Inferior parietal cortex (tissue), 1 donor: ENCODE measurements at regions not wholly inside any gene's neighbourhood (a gene's known extent, or its start where the extent isn't known, plus 50 kb on each side); places are given as distances from the start of the nearest gene placed in this dataset.
"Not testable (repeated sequence)": the region's sequence is repeated elsewhere in the genome, so short reads cannot be mapped to it uniquely, and the experiment has no call there.

ENCODE experiments used
- DNase-seq: peaks from one replicate; pipeline ENCODE4 v3.0.0-alpha.2; 2016; ENCODE audit errors: extremely low spot score

DNA sequence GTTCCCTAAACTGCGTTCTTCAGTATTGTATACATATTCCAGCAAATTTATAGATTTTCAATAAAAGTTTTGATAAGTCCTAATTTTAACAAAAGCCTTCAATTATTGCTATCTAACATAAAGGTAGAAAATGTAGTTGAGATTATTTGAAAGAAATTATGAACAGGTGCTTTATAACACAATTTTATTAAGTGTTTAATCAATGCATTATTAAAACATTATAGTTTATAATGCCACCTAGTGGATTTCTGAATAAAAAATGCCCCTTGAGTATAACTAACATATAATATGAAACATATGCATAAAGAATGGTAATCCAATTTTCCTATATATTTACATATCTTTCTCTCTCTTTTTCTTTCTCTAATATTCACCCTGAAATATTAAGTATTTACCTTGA lies 515.3 kb downstream of the SLC6A15 start:
- DNase-seq = peak; percentile 21

DNA sequence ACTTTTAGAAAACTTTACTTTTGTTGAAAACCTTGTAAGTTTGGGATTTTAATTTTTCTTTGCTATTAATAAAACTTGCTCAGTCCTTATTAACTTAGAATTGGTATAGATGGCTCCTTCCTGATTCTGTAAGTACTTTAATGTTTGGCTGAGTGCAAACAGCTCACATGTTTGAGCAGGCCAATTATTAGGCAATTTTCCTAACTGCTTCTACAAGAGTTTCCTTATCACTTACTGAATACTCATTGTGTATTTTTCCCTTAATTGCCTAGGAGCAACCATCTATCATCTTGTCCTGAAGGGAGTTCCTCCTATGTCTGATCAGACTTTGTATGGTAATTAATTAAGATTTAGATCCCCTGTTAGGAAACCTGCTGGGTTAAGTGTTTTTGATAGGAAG lies 521.4 kb downstream of the SLC6A15 start:
- not testable (repeated sequence) for DNase-seq

DNA sequence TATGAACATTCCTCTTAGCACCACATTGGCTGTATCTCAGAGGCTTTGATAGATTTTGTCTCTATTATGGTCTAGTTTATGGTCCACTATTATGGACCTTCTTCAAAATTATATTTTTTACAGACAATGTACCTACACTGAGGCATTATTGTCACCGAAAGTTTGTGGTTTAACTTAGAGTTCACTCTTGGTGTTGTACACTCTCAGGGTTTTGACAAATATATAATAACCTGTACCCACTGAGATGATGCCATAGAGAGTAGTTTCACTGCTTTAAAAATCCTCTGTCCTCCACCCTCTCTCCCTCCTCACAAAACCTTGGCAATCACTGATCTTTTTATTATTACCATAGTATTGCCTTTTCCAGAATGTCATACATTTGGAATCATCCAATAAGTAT lies 528.2 kb downstream of the SLC6A15 start:
- no peak for DNase-seq

DNA sequence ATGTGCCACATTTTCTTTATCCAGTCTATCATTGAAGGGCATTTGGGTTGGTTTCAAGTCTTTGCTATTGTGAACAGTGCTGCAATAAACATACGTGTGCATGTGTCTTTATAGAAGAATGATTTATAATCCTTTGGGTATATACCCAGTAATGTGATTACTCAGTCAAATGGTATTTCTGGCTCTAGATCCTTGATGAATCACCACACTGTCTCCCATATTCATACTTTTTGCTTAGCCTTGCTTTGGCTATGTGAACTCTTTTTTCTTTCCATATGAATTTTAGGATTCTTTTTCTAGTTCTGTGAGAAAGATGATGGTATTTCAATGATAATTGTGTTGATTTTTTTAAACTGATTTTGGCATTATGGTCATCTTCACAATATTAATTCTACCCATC lies 530.1 kb downstream of the SLC6A15 start:
- not testable (repeated sequence) for DNase-seq

DNA sequence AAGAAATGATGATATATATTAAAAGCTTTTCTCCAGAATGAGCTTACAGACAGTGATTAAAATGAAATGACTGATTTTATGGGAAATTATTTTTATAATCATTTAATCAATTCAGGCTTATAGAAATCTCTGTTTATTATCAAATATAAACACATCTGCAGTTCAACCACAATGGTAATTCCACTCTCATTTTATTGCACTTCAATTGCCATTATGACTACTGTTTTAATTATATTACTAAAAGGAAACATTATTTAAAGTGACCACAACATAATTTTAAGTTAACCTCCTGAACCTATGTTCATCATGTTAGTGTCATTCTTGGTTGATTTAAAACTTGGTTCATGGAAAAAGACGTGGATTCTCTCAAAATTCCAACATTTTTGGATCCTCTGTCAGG lies 536.3 kb downstream of the SLC6A15 start:
- no peak for DNase-seq

DNA sequence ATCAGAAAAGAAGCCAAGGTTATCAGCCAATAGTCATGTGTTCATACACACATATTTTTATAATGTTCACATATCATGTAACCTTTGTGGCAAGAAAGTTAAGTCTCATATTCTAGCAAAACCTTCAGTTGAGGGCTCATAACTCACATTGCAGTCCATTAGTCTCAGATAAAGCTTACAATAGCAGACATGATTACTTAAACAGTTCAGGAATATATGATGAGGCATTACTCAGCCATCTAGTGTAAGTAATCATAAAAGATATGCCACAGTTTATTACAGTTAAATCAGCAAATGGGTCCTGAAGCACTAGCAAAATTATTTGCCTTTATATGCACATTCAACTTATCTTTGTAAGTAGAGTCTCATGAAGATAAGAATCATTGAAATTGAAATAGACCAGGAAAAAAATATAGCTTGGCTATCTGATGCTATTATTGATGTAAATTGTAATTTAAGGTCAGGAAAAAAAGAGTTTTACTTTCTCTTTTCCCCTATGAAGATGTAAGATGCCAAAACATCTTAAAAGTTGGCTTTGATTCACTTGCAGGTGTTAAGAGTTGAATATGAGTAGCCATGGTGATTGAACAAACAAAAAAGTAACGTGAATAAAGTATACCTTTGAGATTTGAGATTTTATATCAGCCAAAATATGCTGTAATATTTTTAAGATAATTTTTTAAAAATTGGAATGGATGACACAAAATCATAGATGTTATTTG lies 537.0 kb downstream of the SLC6A15 start:
- no peak for DNase-seq

DNA sequence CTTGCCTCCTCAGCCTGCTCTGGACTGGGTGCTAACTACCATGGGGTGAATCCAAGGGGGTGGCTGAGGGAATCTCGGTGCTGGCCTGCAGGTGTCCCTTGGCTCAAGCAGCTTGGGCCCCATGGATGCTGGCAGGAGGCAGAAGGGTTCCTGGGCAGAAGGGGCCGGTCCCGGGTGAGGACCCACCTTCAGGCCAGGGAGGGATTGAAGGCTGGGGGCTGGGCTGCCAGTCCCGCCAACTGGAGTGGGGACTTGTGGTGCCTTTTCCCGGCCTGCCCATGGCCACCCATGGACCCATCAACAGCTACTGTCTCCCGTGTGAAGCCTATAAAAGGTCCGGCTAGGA lies 550.1 kb downstream of the SLC6A15 start:
- no peak for DNase-seq

DNA sequence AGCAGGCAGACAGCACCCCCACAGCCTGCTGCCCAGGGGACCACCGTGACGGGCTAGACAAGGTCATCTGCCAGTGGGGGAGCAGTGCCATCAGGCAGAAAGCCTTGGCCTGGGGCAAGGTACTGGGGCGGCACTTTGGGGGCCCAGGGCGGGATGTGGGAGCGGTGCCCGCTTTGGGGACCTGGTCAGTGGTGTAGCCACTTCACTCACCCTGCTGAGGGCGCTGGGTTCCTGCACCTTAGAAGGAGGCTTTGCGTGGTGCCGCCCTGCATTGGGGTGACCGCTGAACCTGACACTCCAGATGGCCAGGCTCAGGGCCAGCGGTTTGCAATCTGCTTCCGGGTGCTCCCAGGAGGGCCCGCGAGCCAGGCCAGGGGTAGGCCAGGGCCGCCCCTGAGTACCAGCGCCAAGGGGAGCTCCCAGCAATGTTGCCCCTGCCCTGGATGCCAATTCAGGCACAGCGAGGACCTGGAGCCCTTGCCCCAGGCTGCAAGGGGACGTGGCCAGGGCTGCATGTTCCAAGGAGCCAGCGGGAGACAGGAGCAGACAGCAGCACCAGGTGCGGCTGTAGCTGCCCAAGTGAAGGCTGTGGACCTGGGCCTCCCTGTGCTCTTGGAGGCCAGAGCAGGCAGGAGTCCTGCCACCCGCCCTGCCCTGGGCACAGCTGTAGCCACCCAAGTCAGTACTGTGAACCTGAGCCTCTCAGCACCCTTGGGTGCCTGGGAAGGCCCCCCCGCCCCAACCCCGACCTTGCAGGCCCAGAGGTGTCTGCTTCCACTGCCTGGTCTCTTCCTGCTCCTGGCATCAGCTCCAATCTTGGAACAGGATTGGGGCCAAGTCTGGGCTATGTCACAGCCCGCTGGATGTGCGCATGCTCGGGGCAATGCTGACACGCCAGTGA lies 550.7 kb downstream of the SLC6A15 start:
- DNase-seq = no peak

DNA sequence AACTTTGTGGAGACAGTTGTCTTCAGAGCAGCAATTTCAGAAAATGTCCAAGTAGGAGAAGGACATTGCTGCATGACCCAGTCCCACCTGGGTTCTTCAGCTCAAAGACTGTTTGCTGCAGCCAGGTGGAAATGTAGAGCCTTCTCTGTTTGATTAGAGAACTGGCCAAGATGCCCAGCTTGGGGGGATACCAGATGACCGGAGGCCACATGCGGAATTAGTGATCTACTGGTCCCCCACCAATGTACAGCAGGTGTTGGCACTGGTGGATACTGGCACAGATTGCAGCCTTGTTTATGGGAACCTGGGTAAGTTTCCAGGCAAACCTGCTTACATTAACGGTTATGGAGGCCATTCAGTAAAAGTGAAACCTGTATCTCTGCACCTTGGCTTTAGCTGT lies 555.3 kb downstream of the SLC6A15 start:
- no peak for DNase-seq

DNA sequence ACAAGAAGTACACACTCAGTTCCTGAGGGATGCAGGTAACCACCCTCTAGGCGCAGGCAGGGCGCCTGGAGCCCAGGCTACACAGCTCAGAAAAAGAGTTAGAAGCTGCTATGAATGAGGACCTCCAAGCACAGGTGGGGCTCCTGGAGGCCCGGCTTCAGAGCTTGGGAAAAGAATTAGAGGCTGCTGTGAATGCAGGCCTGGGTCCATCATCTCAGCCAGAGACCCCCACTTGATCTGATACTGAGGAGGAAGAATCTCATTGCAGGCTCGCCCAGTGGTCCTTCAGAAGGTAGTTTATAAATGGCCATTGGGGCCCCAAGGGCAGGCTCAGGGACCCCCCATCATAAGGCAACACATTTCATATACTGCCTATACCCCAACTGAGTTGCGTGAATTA lies 556.4 kb downstream of the SLC6A15 start:
- DNase-seq = no peak

DNA sequence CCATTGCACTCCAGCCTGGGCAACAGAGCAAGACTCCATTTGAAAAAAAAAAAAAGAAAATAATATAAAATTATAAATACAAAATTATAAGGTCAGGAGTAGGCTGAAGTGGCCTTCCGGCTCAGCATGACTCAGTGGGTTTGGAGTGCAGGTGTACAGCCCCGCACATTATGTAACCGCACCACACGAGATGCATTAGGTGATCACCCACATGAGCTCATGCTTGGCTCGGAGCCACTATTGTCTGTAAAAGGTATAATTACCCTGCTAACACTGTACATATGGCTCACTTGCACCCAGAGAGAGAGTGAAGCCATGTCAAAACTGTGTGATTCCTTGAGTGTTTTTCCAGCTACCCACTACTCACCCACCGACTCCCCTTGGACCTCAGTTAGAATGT lies 557.0 kb downstream of the SLC6A15 start:
- no peak for DNase-seq

DNA sequence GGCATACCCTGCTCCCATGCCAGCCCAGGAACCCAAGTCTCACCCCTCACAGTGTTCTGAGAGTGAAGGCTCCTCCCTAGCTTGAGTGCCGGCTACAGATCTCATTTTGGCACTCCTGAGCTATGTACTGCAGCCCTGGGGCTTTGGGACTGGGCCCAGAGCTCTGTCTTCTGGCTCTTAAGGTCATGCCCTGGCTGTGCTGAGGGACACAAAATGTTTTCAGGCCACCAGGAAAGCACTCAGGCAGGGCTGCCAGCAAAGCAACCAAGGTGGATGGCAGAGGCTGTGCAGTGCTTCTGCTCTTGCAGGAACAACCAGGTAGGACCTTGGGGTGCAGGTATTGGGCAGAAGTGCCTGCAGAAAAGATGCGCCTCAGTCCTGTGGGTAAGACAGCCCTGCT lies 564.0 kb downstream of the SLC6A15 start:
- DNase-seq = no peak

DNA sequence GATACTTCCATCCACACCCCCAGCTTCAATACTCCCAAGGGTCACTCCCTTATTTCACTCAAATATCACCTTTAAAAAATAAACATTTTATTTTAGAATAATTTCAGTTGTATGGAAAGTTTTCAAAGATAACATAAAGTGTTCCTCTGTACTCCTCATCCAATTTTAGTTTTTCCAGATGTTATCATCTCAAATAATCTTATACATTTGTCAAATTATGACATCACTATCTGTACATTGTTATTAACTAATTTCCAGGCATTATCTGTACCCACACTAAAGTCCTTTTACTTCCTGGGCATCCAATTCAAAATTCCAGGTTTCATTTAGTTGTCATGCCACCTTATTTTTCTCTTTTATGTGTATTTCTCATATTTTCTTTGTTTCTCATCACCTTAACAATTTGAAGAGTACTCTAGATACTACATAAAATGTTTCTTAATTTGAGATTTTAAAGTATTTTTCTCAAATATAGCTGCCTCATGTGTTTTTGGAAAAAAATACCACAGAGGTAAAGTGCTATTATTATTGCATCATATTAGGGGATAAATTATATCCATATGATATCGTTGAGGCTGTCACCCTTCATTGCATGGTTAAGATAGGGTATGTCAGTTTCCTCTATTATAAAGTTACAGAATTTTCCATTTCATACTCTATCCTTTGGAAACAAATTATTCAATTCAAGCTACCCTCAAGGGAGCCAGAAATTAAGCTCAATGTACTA lies 571.0 kb downstream of the SLC6A15 start:
- no peak for DNase-seq

DNA sequence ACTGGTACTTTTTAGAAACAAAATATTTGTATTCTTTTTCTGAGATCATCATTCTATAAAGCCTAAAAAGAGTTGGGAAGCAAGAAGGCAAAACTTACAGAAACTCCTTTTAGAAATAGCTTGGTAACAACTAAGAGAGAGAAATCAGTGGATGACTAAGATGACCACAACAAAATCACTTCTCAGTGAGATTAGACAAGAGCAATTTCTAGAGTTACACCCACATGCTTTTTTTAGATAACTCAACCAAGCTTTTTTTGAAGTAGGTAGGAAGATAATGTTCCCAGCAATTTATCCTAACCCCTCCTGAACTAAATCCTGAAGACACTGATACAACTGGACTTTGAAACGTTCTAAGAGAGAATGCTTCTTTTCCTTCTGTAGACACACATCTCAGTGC lies 576.4 kb downstream of the SLC6A15 start:
- DNase-seq = no peak

DNA sequence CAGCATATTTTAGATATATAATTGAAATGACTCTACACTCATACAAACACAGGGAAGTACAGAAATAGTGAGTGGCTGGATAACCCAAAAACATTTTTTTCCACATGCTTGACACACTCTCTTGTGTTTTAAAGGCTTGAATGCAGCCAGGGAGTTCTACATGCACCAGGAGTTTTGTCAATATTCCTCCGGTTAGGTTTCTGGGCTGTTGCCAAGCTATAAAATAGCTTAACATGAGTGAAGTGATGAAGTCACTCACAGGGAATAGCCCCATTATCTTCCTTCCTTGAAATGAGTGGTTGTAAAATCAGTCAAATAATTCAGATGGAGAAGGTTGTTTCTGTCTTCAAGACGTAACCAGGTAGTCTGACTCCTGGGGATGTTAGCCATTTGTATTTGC lies 582.7 kb downstream of the SLC6A15 start:
- no peak for DNase-seq

DNA sequence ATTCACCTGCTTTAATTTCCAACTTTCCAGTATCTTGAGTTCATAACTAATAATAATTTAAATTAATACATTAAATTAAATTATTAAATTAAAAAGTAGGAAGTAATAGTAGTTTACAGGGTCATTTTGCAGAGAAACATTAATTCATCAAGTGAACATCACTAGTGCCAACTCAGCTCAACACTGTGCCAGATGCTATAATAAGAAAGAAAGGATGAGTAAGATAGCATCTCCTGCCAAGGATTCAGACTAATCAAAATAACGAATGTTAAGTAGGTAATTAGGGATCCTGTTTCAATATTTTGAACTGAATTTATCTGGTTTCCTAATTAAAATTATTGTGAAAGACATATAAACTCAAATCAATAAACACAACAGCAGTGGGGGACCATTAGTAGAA lies 596.7 kb downstream of the SLC6A15 start:
- DNase-seq = no peak

DNA sequence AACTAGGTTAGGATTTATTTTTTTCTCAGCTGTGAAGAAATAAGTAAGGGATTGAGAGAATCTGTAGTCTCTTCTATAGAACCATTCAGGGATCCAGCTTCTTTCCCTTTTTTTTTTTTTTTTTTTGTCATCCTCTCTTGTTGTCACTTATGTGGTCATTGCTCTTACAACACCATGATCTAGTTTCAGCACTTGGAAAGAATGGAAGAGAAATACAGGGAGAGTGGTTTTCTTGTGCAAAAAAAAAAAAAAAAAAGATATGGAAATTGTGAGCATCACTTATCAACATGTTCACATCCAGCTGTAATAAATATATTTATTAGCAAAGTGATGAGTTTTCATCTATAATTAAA lies 599.3 kb downstream of the SLC6A15 start:
- no peak for DNase-seq

DNA sequence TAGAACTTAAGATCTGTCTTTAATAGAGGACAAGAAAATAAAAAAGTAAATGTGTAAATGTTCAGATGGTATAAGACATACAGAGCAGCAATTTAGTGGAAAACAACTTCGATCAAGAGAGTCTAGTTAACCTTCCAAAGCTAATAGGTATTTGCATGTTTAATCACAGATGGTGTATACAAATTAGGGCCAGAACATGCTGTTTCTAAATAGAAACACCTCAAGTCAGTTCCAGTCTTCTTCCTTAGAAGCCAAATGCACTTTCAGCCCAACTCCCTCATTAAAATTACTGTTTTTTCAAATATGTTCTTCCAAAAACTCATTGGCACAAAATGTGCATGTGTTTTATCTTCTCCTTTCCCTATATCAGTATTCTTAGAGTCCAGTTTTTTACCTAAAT lies 604.4 kb downstream of the SLC6A15 start:
- no peak for DNase-seq

DNA sequence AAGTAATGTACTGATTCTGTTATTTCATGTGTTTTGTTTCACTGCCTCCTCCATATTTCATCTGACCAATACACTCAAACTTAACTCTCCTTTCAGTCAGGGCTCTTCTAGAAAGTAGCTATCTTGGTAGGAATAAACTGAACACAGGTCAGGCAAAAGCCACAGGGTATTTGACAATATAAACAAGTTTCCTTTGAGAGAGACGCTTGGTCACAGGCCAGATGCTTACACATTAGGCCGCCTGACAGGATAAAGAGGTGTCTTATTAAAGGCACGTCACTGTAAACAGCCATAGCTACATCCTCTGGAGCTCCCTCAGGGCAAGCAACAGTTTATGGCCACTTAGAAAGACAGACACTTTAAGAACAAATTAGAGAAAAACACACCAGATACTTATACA lies 607.5 kb downstream of the SLC6A15 start:
- DNase-seq = no peak

DNA sequence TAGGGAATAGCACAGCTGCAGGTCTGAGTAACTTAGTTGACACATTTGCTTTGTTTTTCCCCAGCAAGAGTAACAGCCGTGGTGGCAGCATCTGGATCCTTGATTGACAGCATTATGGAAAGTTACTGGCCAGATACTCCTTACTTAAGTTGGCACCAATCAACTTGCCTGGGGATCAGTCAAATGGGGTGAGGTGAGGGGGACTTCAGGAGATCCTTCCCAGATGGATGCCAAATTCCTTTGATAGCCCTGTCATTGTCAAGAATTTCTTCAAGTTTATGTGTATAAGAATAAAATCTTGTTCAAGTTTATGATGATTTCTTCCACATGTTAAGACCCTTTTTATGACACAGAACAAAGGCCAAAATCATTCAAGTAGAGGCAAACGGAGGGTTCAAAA lies 618.4 kb downstream of the SLC6A15 start:
- no peak for DNase-seq

DNA sequence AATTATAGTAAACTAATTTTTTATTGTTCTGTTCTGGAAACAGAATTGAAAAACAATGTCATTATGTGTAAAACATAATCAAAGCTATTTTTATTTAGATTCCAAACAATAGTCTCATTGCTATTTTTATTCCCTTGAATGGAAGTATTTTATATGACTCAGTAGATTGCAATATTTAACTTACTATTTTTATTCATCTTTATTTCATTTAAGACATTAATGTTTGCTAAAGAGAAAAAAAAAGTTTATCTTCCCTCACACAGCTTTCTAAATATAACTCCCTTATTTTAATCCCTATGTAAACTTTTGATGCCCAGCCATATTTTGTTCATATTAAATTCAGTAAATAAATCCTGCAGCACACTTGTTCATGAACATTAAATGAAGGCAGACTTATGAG lies 622.4 kb downstream of the SLC6A15 start:
- no peak for DNase-seq

DNA sequence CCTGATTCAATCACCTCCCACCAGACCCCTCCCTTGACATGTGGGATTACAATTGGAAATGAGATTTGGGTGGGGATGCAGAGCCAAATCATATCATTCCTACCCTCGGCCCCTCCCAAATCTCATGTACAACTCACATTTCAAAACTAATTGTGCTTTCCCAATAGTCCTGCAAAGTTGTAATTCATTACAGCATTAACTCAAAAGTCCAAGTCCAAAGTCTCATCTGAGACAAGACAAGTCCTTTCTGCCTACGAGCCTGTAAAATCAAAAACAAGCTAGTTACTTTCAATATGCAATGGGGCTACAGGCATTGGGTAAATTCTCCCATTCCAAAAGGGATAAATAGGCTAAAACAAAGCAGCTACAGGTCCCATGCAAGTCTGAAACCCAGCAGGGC lies 634.6 kb downstream of the SLC6A15 start:
- DNase-seq = no peak

DNA sequence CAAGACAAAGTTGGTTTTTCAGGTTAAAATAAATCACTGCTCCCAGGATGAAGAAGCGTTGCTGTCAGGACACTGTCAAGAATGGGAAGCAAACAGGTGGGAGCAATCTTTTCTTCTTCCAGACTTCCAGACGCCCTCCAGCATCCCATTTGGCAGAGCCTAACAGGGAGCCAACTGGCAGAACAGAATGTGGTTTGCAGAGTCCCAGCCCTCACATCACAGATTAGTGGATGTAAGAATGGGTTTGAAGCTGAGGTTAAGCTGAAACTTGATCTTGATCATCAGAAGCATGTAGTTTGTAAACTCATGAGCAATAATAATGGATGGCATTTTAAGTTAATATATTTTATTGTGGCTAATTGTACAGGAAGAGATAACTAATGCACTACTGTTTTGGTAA lies 636.4 kb downstream of the SLC6A15 start:
- DNase-seq = no peak
